GM21390 (cell line): ENCODE measurements at regions not wholly inside any gene's neighbourhood (a gene's known extent, or its start where the extent isn't known, plus 50 kb on each side); places are given as distances from the start of the nearest gene placed in this dataset.
A peak's percentile ranks its signal among the peaks of the same experiment; 100 is the strongest.

Experiments used
- ATAC-seq: cut with Tn5 transposase; IDR thresholded peaks from one replicate; pipeline ENCODE4 v1.9.1; 2021; ENCODE audit not compliant: unreplicated experiment

- no peak for ATAC-seq
These were observed 53.7 kb downstream of the RPS12 start for GRCh38 chr6:132868057-132868456.

- ATAC-seq, result peak; percentile 100
These were observed 58.6 kb downstream of the RPS12 start for GRCh38 chr6:132872923-132873322.

- ATAC-seq, result no peak
These were observed 62.6 kb downstream of the RPS12 start for GRCh38 chr6:132877003-132877402.

- ATAC-seq, result no peak
These were observed 72.8 kb downstream of the RPS12 start for GRCh38 chr6:132887204-132887603.

GRCh38 chr6:132888701-132889100 is 74.3 kb downstream of the RPS12 start:
- no peak for ATAC-seq

- no peak for ATAC-seq
These were observed 78.8 kb downstream of the RPS12 start for GRCh38 chr6:132892929-132893771.

GRCh38 chr6:132893772-132894490 is 79.6 kb downstream of the RPS12 start:
- no peak for ATAC-seq

- ATAC-seq, result no peak
These were observed 84.0 kb downstream of the RPS12 start for GRCh38 chr6:132898376-132898775.

GRCh38 chr6:132900849-132901248 is 86.5 kb downstream of the RPS12 start:
- ATAC-seq, result no peak

GRCh38 chr6:132902901-132903300 is 88.5 kb downstream of the RPS12 start:
- ATAC-seq, result no peak

GRCh38 chr6:132907231-132907630 is 92.9 kb downstream of the RPS12 start:
- ATAC-seq, result no peak

GRCh38 chr6:132907914-132908313 is 93.5 kb downstream of the RPS12 start:
- ATAC-seq, result no peak

GRCh38 chr6:132909742-132910141 is 95.4 kb downstream of the RPS12 start:
- ATAC-seq, result no peak

GRCh38 chr6:132910759-132911158 is 96.4 kb downstream of the RPS12 start:
- ATAC-seq, result no peak

GRCh38 chr6:132919045-132919860 is 104.9 kb downstream of the RPS12 start:
- ATAC-seq, result no peak

GRCh38 chr6:132927713-132928112 is 113.3 kb downstream of the RPS12 start:
- no peak for ATAC-seq

- no peak for ATAC-seq
These were observed 114.8 kb downstream of the RPS12 start for GRCh38 chr6:132929141-132929540.

GRCh38 chr6:132931313-132931712 is 116.9 kb downstream of the RPS12 start:
- no peak for ATAC-seq

GRCh38 chr6:132931936-132932514 is 117.7 kb downstream of the RPS12 start:
- no peak for ATAC-seq

GRCh38 chr6:132932588-132932987 is 118.2 kb downstream of the RPS12 start:
- no peak for ATAC-seq

GRCh38 chr6:132933090-132933489 is 118.7 kb downstream of the RPS12 start:
- ATAC-seq, result no peak
